WTC11 (cell line): ENCODE measurements at regions not wholly inside any gene's neighbourhood (a gene's known extent, or its start where the extent isn't known, plus 50 kb on each side); places are given as distances from the start of the nearest gene placed in this dataset.

Experiments used
- ATAC-seq: fragments of 200-7000 bp; cut with Tn5 transposase; 2 replicates; pipeline ENCODE4 v1.10.0; 2021; ENCODE audit warnings: mild to moderate bottlenecking, moderate library complexity
- CTCF ChIA-PET: fragments of 300-600 bp; sonication (Branson Sonifier 250); formaldehyde crosslinking; loops from one replicate; lab custom pipeline; 2021; ENCODE audit warnings: antibody characterized with exemption; lab: Charles Lee
- POLR2A ChIA-PET: fragments of 350-600 bp; sonication (Branson Sonifier 250); formaldehyde crosslinking; loops from one replicate; lab custom pipeline; 2021; ENCODE audit warnings: antibody characterized with exemption; lab: Charles Lee
- DNase-seq: peaks from one replicate; pipeline ENCODE4 v3.0.0; 2021; ENCODE audit warnings: low spot score
- H3K27ac Mint-ChIP-seq: 2 replicates; pipeline ENCODE4 v1.8.0; 2021; ENCODE audit warnings: mixed read lengths
- H3K27me3 Mint-ChIP-seq: 2 replicates; pipeline ENCODE4 v1.8.0; 2021; ENCODE audit warnings: low read depth, mild to moderate bottlenecking, moderate library complexity, mixed read lengths
- H3K36me3 Mint-ChIP-seq: 2 replicates; pipeline ENCODE4 v1.8.0; 2021; ENCODE audit warnings: mixed read lengths
- H3K4me1 Mint-ChIP-seq: 2 replicates; pipeline ENCODE4 v1.8.0; 2022; ENCODE audit warnings: mixed read lengths
- H3K4me3 Mint-ChIP-seq: 2 replicates; pipeline ENCODE4 v1.8.0; 2021; ENCODE audit warnings: mild to moderate bottlenecking, moderate library complexity, mixed read lengths
- H3K9me3 Mint-ChIP-seq: 2 replicates; pipeline ENCODE4 v1.8.0; 2021; ENCODE audit warnings: mixed read lengths
- CREB1 ChIP-seq: sonication (generic); formaldehyde crosslinking; IDR thresholded peaks from 2 replicates; pipeline ENCODE4 v1.8.0; 2023; ENCODE audit warnings: mild to moderate bottlenecking, missing genetic modification reagents
- GABPB1 ChIP-seq: sonication (generic); formaldehyde crosslinking; IDR thresholded peaks from 2 replicates; pipeline ENCODE4 v1.8.1; 2023; ENCODE audit warnings: mild to moderate bottlenecking, missing genetic modification reagents
- HMGA2 ChIP-seq: fragments of 250-450 bp; sonication (Bioruptor Pico); IDR thresholded peaks from 2 replicates; pipeline ENCODE4 v1.4.0; 2021; ENCODE audit warnings: mild to moderate bottlenecking, moderate library complexity
- NFATC4 ChIP-seq: fragments of 250-450 bp; sonication (Bioruptor Pico); IDR thresholded peaks from 2 replicates; pipeline ENCODE4 v1.9.0; 2021; ENCODE audit warnings: mild to moderate bottlenecking
- NFE2L1 ChIP-seq: sonication (generic); formaldehyde crosslinking; IDR thresholded peaks from 2 replicates; pipeline ENCODE4 v1.8.1; 2023; ENCODE audit warnings: missing genetic modification reagents
- NR1H2 ChIP-seq: sonication (generic); formaldehyde crosslinking; IDR thresholded peaks from 2 replicates; pipeline ENCODE4 v1.9.0; 2021; ENCODE audit warnings: mild to moderate bottlenecking, moderate library complexity, missing genetic modification reagents
- RELA ChIP-seq: sonication (generic); formaldehyde crosslinking; IDR thresholded peaks from 2 replicates; pipeline ENCODE4 v1.8.1; 2022; ENCODE audit warnings: missing genetic modification reagents, mild to moderate bottlenecking, borderline replicate concordance
- ZNF121 ChIP-seq: sonication (generic); formaldehyde crosslinking; IDR thresholded peaks from 2 replicates; pipeline ENCODE4 v1.8.0; 2023; ENCODE audit warnings: missing genetic modification reagents
- ZNF138 ChIP-seq: sonication (generic); formaldehyde crosslinking; conservative IDR thresholded peaks from 2 replicates; pipeline ENCODE4 v1.8.1; 2022; ENCODE audit warnings: mild to moderate bottlenecking, moderate library complexity, missing genetic modification reagents
- TF ChIP-seq, protein P1 (sequence below): fragments of 250-450 bp; sonication (Bioruptor Pico); conservative IDR thresholded peaks from 2 replicates; pipeline ENCODE4 v1.9.0; 2021; ENCODE audit warnings: mild to moderate bottlenecking
- TF ChIP-seq, protein P2 (sequence below): sonication (generic); formaldehyde crosslinking; IDR thresholded peaks from 2 replicates; pipeline ENCODE4 v1.8.1; 2022; ENCODE audit warnings: missing genetic modification reagents, borderline replicate concordance
- TF ChIP-seq, protein P3 (sequence below): sonication (generic); formaldehyde crosslinking; IDR thresholded peaks from 2 replicates; pipeline ENCODE4 v1.8.1; 2023; ENCODE audit warnings: mild to moderate bottlenecking, missing genetic modification reagents, moderate library complexity
- TF ChIP-seq, protein P4 (sequence below): sonication (generic); formaldehyde crosslinking; IDR thresholded peaks from 2 replicates; pipeline ENCODE4 v1.8.1; 2022; ENCODE audit warnings: low read depth, mild to moderate bottlenecking, moderate library complexity, missing genetic modification reagents, borderline replicate concordance
- TF ChIP-seq, protein P5 (sequence below): sonication (generic); formaldehyde crosslinking; IDR thresholded peaks from 2 replicates; pipeline ENCODE4 v1.8.1; 2023; ENCODE audit warnings: mild to moderate bottlenecking, moderate library complexity, missing genetic modification reagents
- TF ChIP-seq, protein P6 (sequence below): fragments of 250-450 bp; sonication (Bioruptor Pico); IDR thresholded peaks from 2 replicates; pipeline ENCODE4 v1.9.0; 2021; ENCODE audit warnings: mild to moderate bottlenecking, borderline replicate concordance
- TF ChIP-seq, protein P7 (sequence below): sonication (generic); formaldehyde crosslinking; IDR thresholded peaks from 2 replicates; pipeline ENCODE4 v1.8.0; 2022; ENCODE audit warnings: mild to moderate bottlenecking, missing genetic modification reagents
- TF ChIP-seq, protein P8 (sequence below): sonication (generic); formaldehyde crosslinking; IDR thresholded peaks from 2 replicates; pipeline ENCODE4 v1.8.1; 2023; ENCODE audit warnings: mild to moderate bottlenecking, missing genetic modification reagents, moderate library complexity
- TF ChIP-seq, protein P9 (sequence below): sonication (generic); formaldehyde crosslinking; IDR thresholded peaks from 2 replicates; pipeline ENCODE4 v1.8.0; 2022; ENCODE audit warnings: missing genetic modification reagents

DNA sequence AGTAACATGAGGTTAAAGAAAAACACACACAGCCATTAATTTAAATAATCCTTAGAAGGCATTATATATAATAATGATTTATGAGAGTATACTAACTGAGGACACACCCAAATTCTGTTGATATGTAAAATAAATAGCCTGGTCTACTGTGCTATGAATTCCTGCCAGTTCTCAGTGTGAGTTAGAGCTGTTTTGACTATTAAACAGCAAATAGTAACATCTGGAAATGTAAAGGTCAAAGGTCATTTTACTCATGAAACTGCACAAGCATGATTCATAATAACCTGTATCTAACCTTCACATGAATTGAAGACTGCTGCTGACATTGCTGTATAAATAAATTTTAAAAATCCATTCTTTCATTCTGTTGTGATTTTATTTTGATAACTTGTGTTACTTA is 966.7 kb downstream of the SLC6A15 start (continued):
- TF ChIP-seq ZNF121 (CRISPR knock-in tag) (no peak), HMGA2 (CRISPR knock-in tag) (no peak), NFATC4 (CRISPR knock-in tag) (no peak), GABPB1 (CRISPR knock-in tag) (no peak), RELA (CRISPR knock-in tag) (no peak)
- TF ChIP-seq, protein P1, sequence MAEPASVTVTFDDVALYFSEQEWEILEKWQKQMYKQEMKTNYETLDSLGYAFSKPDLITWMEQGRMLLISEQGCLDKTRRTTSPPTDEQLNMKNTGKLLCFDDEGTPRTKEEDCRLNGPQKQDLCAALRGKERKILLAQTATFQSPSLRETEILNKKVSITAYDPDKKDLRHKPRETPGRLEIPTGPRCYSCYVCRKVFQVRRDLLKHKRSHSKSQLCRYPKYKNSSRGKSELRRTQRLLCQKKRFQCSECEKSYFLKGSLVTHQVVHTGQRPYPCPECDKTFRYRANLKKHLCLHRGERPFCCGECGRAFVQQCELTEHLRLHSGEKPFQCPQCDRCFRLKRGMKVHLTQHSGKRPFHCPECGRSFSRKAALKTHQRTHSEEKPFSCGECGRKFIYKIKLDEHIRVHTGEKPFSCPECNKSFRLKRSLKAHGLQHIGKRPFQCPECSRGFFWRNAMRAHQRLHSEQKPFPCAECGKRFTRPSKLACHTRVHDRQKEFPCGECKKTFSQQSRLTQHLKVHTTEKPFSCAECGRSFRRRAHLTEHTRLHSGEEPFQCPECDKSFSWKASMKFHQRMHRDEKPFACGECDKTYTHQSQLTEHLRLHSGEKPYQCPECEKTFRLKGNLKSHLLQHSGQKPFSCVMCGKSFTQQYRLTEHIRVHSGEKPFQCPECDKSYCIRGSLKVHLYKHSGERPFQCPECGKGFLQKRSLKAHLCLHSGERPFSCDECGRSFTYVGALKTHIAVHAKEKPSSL (CRISPR knock-in tag), result no peak
- TF ChIP-seq, protein P2, sequence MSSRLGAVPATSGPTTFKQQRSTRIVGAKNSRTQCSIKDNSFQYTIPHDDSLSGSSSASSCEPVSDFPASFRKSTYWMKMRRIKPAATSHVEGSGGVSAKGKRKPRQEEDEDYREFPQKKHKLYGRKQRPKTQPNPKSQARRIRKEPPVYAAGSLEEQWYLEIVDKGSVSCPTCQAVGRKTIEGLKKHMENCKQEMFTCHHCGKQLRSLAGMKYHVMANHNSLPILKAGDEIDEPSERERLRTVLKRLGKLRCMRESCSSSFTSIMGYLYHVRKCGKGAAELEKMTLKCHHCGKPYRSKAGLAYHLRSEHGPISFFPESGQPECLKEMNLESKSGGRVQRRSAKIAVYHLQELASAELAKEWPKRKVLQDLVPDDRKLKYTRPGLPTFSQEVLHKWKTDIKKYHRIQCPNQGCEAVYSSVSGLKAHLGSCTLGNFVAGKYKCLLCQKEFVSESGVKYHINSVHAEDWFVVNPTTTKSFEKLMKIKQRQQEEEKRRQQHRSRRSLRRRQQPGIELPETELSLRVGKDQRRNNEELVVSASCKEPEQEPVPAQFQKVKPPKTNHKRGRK (CRISPR knock-in tag), result no peak
- TF ChIP-seq, protein P3, sequence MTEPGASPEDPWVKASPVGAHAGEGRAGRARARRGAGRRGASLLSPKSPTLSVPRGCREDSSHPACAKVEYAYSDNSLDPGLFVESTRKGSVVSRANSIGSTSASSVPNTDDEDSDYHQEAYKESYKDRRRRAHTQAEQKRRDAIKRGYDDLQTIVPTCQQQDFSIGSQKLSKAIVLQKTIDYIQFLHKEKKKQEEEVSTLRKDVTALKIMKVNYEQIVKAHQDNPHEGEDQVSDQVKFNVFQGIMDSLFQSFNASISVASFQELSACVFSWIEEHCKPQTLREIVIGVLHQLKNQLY (CRISPR knock-in tag), result no peak
- TF ChIP-seq, protein P4, sequence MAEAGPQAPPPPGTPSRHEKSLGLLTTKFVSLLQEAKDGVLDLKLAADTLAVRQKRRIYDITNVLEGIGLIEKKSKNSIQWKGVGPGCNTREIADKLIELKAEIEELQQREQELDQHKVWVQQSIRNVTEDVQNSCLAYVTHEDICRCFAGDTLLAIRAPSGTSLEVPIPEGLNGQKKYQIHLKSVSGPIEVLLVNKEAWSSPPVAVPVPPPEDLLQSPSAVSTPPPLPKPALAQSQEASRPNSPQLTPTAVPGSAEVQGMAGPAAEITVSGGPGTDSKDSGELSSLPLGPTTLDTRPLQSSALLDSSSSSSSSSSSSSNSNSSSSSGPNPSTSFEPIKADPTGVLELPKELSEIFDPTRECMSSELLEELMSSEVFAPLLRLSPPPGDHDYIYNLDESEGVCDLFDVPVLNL (CRISPR knock-in tag), result no peak

DNA sequence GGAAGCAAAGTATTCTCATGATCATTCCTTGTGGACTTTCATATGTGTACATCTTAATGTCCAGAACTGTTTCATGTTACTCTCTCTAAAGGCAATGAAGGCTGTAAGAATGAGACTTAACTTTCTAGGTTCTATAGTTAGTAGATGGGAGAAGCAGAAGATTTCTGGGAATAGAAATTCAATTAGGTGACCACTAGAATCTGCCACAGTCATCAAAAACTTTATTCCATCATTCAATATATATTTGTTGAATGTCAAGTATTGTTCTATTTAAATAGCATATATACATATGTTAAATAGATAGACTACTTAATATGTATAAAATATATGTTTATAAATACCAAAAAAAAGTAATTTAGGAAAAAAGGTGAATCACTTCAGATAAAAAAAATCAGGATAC is 972.9 kb downstream of the SLC6A15 start:
- ChIA-PET POLR2A (no interaction called here), CTCF (no interaction called here)
- no peaks in the 10 kb centered on the region for H3K27me3 Mint-ChIP-seq
- H3K4me3 Mint-ChIP-seq, result no peak overlapping the region
- DNase-seq, result no peak
- peaks cover 13% of the 10 kb centered on the region for H3K9me3 Mint-ChIP-seq
- no peak for ATAC-seq
- peaks cover 3% of the 10 kb centered on the region for H3K36me3 Mint-ChIP-seq
- no peak overlapping the region for H3K27ac Mint-ChIP-seq
- H3K4me1 Mint-ChIP-seq, result peaks cover 6% of the 10 kb centered on the region
- TF ChIP-seq, protein P5, sequence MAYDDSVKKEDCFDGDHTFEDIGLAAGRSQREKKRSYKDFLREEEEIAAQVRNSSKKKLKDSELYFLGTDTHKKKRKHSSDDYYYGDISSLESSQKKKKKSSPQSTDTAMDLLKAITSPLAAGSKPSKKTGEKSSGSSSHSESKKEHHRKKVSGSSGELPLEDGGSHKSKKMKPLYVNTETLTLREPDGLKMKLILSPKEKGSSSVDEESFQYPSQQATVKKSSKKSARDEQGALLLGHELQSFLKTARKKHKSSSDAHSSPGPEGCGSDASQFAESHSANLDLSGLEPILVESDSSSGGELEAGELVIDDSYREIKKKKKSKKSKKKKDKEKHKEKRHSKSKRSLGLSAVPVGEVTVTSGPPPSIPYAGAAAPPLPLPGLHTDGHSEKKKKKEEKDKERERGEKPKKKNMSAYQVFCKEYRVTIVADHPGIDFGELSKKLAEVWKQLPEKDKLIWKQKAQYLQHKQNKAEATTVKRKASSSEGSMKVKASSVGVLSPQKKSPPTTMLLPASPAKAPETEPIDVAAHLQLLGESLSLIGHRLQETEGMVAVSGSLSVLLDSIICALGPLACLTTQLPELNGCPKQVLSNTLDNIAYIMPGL (CRISPR knock-in tag), result no peak
- TF ChIP-seq, protein P6, sequence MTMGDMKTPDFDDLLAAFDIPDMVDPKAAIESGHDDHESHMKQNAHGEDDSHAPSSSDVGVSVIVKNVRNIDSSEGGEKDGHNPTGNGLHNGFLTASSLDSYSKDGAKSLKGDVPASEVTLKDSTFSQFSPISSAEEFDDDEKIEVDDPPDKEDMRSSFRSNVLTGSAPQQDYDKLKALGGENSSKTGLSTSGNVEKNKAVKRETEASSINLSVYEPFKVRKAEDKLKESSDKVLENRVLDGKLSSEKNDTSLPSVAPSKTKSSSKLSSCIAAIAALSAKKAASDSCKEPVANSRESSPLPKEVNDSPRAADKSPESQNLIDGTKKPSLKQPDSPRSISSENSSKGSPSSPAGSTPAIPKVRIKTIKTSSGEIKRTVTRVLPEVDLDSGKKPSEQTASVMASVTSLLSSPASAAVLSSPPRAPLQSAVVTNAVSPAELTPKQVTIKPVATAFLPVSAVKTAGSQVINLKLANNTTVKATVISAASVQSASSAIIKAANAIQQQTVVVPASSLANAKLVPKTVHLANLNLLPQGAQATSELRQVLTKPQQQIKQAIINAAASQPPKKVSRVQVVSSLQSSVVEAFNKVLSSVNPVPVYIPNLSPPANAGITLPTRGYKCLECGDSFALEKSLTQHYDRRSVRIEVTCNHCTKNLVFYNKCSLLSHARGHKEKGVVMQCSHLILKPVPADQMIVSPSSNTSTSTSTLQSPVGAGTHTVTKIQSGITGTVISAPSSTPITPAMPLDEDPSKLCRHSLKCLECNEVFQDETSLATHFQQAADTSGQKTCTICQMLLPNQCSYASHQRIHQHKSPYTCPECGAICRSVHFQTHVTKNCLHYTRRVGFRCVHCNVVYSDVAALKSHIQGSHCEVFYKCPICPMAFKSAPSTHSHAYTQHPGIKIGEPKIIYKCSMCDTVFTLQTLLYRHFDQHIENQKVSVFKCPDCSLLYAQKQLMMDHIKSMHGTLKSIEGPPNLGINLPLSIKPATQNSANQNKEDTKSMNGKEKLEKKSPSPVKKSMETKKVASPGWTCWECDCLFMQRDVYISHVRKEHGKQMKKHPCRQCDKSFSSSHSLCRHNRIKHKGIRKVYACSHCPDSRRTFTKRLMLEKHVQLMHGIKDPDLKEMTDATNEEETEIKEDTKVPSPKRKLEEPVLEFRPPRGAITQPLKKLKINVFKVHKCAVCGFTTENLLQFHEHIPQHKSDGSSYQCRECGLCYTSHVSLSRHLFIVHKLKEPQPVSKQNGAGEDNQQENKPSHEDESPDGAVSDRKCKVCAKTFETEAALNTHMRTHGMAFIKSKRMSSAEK (CRISPR knock-in tag), result no peak
- TF ChIP-seq, protein P7, sequence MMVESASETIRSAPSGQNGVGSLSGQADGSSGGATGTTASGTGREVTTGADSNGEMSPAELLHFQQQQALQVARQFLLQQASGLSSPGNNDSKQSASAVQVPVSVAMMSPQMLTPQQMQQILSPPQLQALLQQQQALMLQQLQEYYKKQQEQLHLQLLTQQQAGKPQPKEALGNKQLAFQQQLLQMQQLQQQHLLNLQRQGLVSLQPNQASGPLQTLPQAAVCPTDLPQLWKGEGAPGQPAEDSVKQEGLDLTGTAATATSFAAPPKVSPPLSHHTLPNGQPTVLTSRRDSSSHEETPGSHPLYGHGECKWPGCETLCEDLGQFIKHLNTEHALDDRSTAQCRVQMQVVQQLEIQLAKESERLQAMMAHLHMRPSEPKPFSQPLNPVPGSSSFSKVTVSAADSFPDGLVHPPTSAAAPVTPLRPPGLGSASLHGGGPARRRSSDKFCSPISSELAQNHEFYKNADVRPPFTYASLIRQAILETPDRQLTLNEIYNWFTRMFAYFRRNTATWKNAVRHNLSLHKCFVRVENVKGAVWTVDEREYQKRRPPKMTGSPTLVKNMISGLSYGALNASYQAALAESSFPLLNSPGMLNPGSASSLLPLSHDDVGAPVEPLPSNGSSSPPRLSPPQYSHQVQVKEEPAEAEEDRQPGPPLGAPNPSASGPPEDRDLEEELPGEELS, result no peak
- TF ChIP-seq CREB1 (CRISPR knock-in tag) (no peak), NR1H2 (CRISPR knock-in tag) (no peak), ZNF138 (CRISPR knock-in tag) (no peak), NFE2L1 (CRISPR knock-in tag) (no peak)
- TF ChIP-seq, protein P8, sequence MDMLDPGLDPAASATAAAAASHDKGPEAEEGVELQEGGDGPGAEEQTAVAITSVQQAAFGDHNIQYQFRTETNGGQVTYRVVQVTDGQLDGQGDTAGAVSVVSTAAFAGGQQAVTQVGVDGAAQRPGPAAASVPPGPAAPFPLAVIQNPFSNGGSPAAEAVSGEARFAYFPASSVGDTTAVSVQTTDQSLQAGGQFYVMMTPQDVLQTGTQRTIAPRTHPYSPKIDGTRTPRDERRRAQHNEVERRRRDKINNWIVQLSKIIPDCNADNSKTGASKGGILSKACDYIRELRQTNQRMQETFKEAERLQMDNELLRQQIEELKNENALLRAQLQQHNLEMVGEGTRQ (CRISPR knock-in tag), result no peak
- TF ChIP-seq, protein P9, sequence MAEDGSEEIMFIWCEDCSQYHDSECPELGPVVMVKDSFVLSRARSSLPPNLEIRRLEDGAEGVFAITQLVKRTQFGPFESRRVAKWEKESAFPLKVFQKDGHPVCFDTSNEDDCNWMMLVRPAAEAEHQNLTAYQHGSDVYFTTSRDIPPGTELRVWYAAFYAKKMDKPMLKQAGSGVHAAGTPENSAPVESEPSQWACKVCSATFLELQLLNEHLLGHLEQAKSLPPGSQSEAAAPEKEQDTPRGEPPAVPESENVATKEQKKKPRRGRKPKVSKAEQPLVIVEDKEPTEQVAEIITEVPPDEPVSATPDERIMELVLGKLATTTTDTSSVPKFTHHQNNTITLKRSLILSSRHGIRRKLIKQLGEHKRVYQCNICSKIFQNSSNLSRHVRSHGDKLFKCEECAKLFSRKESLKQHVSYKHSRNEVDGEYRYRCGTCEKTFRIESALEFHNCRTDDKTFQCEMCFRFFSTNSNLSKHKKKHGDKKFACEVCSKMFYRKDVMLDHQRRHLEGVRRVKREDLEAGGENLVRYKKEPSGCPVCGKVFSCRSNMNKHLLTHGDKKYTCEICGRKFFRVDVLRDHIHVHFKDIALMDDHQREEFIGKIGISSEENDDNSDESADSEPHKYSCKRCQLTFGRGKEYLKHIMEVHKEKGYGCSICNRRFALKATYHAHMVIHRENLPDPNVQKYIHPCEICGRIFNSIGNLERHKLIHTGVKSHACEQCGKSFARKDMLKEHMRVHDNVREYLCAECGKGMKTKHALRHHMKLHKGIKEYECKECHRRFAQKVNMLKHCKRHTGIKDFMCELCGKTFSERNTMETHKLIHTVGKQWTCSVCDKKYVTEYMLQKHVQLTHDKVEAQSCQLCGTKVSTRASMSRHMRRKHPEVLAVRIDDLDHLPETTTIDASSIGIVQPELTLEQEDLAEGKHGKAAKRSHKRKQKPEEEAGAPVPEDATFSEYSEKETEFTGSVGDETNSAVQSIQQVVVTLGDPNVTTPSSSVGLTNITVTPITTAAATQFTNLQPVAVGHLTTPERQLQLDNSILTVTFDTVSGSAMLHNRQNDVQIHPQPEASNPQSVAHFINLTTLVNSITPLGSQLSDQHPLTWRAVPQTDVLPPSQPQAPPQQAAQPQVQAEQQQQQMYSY, result no peak
